ENCODE measurements at regions not wholly inside any gene's neighbourhood (a gene's known extent, or its start where the extent isn't known, plus 50 kb on each side); places are given as distances from the start of the nearest gene placed in this dataset.

- TF ChIP-seq POLR2A (IDR thresholded peaks at IDR 0.05; ENCODE audit: low read depth) (no peak), POLR2AphosphoS5 (IDR thresholded peaks at IDR 0.05) (no peak), CTCF (IDR thresholded peaks at IDR 0.05) (no peak), EP300 (IDR thresholded peaks at IDR 0.05) (no peak)
These were observed 1215.0 kb upstream of the CDH9 start for GRCh38 chr5:28253431-28253830.
